SU-DHL-6 (cell line): ENCODE measurements at regions not wholly inside any gene's neighbourhood (a gene's known extent, or its start where the extent isn't known, plus 50 kb on each side); places are given as distances from the start of the nearest gene placed in this dataset.

Experiments
- CTCF ChIP-seq: fragments of 200-600 bp; sonication (generic); IDR thresholded peaks from one replicate; pipeline ENCODE4 v1.5.1; 2017; ENCODE audit warnings: antibody characterized with exemption, mild to moderate bottlenecking, low read length, moderate library complexity; ENCODE audit not compliant: insufficient read depth, poor library complexity, severe bottlenecking
- EZH2phosphoT487 ChIP-seq: fragments of 200-600 bp; sonication (generic), shearing (Covaris generic); conservative IDR thresholded peaks from 2 replicates; pipeline ENCODE4 v1.6.1; 2018; ENCODE audit warnings: mild to moderate bottlenecking, antibody characterized with exemption, low read length, moderate library complexity, mixed read lengths

- TF ChIP-seq CTCF, result no peak
- TF ChIP-seq EZH2phosphoT487, result no peak
Observed at GRCh38 chr5:126348855-126349635, 74.2 kb upstream of the GRAMD2B start.
